Spleen (tissue), 7 donors: ENCODE measurements at regions not wholly inside any gene's neighbourhood (a gene's known extent, or its start where the extent isn't known, plus 50 kb on each side); places are given as distances from the start of the nearest gene placed in this dataset.

Source experiments
- POLR2AphosphoS5 ChIP-seq, 3 donors: sonication (generic); formaldehyde crosslinking; IDR thresholded peaks; one replicate each; pipeline ENCODE4 v1.5.1; 2017; ENCODE audit warnings: antibody characterized with exemption in 3 of 3
- TF ChIP-seq, protein P1 (sequence below), 11 experiments: fragments of 200-600 bp in 7 of 11; fragments of 450-650 bp in 4 of 11; sonication (generic) in 4 of 11; IDR thresholded peaks in 8 of 11; conservative IDR thresholded peaks in 3 of 11; 1 replicate in 7 of 11; 2 replicates in 4 of 11; pipeline versions ENCODE4 v1.4.0 to v1.8.0; 2016 to 2021; ENCODE audit warnings: antibody characterized with exemption in 11 of 11, inconsistent platforms in 4 of 11, mild to moderate bottlenecking in 1 of 11
- donor health status: DM: no; HTN: no; CAD: no; lungs with moderate emphysema.
- donor health status: DM: no; HTN: no; CAD: no.
- donor health status: DM: no; HTN: no; CAD: no.

DNA sequence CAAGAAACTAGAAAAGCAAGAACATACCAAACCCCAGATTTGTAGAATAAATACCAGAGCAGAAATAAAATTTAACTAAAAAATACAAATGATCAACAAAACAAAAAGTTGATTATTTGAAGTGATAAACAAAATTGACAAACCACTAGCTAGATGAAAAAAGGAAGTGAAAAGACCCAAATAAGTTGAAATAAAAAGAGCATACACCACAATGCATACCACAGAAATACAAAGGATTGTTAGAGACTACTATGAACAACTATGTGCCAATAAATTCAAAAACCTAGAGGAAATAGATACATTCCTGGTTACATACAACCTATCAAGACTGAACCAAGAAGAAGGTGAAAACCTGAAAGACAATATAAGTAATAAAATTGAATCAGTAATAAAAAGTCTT, 333.4 kb downstream of the SH2D4B start:
- TF ChIP-seq, protein P1, sequence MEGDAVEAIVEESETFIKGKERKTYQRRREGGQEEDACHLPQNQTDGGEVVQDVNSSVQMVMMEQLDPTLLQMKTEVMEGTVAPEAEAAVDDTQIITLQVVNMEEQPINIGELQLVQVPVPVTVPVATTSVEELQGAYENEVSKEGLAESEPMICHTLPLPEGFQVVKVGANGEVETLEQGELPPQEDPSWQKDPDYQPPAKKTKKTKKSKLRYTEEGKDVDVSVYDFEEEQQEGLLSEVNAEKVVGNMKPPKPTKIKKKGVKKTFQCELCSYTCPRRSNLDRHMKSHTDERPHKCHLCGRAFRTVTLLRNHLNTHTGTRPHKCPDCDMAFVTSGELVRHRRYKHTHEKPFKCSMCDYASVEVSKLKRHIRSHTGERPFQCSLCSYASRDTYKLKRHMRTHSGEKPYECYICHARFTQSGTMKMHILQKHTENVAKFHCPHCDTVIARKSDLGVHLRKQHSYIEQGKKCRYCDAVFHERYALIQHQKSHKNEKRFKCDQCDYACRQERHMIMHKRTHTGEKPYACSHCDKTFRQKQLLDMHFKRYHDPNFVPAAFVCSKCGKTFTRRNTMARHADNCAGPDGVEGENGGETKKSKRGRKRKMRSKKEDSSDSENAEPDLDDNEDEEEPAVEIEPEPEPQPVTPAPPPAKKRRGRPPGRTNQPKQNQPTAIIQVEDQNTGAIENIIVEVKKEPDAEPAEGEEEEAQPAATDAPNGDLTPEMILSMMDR (IDR thresholded peaks at IDR 0.05 in 8 of 11, conservative IDR thresholded peaks at IDR 0.05 in 3 of 11), result no peak
- no peak for TF ChIP-seq POLR2AphosphoS5 (IDR thresholded peaks at IDR 0.05)
